ENCODE measurements at regions not wholly inside any gene's neighbourhood (a gene's known extent, or its start where the extent isn't known, plus 50 kb on each side); places are given as distances from the start of the nearest gene placed in this dataset.
"Not testable (repeated sequence)": the region's sequence is repeated elsewhere in the genome, so short reads cannot be mapped to it uniquely, and the experiment has no call there.

DNA sequence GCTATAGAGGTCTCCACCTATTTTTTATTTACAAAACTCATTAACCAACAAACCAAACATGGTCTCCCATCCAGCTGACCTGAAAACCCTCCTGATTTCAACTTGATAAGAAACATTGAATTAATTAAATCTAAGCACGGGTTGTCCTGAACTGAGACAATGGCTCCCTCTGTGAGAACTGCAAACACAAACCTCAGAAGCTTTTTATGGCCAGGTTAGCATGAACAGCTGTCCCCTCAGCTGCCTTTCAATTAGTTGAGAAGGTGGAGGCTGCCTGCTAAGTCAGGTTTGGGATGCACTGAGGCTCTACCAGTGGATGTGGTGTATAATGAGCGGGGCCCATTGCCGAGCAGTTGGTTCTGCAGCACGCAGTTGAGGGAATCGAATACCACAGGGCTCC, 258.5 kb upstream of the DDX18 start:
- no peak for DNase-seq

DNA sequence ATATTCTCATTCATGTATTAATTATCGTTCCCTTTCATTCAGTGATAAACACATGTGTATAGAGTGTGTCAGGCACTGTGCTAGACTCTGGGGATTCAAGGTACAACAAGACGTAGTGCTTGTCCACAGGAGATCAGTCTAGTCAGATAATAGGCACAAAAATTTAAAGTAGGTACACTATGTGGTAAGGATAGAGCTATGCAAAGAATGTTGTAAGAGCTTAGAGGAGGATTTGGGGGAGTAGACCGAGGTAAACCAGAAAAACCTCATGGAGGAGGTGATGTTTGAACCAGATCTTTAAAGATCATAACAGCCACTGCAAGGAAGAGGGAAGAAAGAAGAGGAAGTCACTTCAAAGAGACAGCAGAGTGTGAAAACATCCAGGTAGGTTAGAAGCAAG, 256.9 kb upstream of the DDX18 start:
- DNase-seq = no peak

DNA sequence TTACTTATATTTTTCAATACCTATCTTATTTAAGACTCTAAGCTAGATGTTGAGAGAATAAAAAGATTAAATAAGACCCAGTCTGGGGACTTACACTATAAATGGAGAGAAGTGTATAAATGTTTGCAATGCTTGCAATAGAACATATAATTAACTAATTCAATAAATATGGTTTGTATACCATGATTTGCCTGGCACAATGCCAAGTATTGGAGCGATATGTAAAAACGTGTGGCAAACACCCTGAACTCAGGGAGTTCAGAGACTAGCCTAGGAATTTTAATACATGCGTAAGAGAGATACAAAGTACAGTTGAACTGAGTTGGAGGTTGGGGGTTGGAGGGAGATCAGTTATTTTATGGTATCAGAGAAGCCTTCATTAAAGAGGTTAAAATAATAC, 251.8 kb upstream of the DDX18 start:
- no peak for DNase-seq

DNA sequence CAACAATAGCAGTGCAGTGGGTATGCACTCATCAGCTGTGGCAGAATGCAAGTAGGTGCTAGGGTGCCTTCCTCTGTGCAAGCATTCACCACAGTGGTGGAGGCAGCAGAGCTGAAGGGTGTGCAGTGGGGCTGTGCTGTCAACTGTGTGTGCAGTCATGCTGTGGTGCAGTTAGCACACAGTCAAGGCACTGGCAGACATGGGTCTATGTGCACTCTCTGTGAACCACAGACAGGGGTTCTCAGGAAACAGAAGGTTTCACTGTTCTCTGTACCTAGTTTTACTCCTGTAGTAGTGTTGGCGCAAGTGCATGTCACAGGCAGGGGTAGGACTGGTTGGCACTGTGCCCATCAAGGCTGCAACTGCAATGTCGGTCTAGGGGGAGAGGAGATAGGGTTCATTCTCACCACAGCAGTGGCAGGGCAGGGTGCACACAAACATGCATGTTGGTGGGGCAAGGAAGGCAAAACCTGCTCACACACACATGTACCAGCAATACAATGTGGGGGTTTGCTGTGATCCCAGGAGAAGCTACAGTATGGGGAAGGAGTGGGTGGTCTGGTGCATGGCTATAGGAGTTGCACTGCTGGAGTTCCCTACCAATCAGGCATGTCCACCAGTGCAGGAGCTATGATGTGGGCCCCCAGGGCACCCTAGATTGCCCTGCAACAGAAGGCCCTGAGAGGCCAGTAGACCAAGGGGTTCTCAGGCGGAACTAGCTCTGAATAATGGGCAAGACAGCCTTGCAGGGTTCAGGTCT, 242.7 kb upstream of the DDX18 start:
- no peak for DNase-seq

DNA sequence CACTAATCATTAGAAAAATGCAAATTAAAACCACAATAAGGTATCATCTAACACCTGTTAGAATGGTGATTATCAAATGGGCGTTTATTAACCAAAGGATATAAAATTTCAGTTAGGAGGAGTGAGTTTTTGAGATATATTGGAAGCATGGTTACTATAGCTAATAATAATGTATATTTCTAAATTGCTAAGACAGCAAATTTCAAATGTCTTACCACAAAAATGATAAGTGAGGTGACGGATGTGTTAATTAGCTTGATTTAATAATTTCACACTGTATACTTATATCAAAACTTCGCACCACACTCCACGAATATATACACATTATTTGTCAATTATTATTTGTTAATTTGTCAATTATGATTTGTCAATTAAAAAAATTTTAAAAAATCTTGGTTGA, 227.2 kb upstream of the DDX18 start:
- no peak for DNase-seq

DNA sequence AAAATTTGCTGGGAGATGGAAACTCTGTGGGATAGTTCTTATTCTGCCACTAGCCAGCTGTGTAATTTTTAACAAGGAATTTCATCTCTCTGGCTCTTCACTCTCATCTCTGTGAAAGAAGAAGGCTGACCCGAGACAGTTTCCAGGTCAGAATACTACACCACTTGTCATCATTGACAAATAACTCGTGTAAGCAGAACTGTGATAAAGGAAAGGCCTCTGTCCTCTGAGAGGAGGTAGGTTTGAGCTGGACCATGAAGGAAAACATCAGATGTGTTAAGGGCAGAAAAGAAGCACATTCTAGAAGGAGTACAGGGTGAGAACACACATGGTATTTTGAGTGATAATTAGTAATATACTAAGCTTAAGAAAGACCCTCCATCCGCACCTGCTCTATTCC, 211.4 kb upstream of the DDX18 start:
- DNase-seq = no peak

DNA sequence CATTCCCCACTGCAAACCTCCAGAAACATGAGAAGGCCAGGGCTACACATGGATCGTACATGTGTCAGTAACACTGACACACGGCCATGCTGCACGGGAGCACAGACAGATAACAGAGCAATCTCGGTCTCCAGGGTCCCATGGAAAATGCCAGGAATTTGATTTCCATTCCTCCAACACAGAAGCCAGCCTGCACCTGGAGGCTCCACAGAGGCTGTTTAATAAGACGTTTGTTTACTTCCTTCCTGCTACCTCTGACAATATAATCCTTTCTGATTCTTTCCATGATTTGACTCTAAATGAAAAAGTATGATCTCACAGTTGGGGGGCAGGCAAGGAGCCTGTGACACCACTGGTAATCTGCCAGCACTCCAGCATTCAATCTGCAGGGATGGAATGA, 210.9 kb upstream of the DDX18 start:
- DNase-seq = no peak

DNA sequence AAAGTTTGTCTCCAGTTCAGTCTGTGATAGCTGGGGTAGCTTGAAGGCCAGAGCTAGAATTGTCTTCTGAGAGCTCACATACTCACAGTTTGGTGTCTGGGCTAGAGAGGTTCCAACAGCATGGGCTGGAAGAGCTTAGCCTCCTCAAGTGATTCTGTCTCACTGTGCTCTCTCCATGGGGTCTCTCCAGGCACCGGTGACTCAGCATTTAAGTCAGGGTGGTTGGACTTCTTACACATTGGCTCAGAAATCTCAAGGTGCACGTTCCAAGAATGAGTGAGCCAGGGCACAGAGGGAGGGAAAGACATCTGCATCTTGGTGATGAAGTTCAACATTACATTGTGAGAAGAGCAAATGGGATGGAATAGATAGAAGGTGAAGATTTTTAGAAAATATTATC, 207.3 kb upstream of the DDX18 start:
- DNase-seq = no peak

DNA sequence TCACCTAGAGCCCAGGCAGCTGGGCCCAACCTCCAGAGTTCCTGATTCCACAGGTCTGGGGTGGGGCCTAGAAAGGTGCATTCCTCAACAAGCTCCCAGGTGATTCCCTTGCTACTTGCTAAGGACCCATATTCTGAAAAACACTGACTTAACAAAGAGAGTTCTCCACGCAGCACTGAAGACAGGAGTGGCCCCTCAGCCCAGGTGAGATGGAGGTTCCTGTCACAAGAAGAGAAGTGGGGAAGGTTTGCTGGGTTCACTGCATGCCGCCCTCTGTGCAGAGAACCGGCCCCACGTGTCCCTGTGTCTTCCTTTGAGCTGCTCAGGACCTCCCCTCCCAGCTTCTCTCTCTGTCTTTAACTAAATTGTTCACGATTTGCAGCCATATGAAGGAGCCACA, 201.4 kb upstream of the DDX18 start:
- no peak for DNase-seq

DNA sequence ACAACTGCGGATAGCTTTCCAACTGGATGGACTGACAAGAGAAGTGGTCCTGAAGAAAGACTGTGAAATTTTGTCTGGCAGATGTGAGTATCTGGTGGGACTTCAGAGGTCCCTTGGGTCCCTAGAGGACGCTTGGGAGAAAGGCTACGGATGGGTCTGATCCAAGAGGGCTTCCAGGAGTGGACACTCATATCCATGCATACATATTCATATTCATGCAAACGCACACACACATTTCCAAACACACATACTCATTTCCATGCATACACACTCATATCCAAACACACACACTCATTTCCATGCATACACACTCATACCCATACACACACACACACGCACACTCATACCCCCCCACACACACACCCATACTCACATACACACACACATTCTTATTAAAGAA, 200.2 kb upstream of the DDX18 start:
- DNase-seq = no peak

DNA sequence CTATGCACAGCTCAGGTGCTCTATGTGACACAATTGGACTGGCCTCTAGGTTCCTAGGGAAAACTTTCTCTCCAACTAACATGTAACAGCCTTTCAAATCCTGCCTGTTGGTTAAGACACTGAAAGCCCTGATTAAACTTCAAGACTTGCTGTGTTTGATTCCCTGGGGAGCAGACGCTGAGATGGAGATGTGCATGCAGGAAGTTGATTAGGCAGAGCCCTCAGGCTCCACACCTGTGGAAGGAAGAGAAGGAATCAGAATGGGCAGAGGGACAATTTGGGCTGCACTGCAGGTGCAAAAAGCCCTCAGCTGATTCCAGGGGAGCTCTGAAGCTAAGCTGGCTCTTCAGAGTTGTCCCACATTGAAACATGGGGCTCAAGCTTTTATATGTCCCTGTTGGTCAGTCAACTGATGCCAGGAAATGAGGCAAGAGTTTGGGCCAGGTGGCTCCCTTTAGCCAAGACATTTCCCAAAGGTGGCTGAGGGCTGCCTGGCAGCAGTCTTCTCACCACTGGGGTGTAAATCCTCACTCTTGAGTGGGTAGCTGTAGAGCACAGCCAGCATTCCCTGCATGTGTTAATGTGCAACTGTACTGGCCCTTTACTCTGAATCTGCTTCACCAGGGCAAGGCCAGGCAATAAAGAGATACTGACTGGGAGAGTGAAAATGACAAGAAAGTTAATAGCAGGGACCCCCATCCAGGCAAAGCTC, 199.5 kb upstream of the DDX18 start:
- DNase-seq = no peak

DNA sequence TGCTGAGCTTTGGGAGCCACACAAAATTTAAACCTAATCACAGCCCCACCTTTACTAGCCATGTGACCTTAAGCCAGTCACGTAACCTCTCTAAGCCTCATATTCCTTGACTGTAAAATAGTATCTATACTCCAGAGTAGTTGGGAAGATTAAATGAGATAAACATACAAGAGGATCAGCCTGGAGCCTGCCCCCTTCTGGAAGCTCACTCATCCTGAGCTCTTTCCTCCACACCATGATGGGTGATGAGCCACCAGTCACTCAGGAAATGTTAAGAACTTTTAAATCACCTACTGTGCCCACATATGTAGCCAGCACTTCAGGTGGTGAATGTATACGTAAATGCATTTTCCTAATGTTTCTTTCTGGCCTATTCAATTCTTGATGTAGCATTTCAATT, 195.9 kb upstream of the DDX18 start:
- DNase-seq = no peak

DNA sequence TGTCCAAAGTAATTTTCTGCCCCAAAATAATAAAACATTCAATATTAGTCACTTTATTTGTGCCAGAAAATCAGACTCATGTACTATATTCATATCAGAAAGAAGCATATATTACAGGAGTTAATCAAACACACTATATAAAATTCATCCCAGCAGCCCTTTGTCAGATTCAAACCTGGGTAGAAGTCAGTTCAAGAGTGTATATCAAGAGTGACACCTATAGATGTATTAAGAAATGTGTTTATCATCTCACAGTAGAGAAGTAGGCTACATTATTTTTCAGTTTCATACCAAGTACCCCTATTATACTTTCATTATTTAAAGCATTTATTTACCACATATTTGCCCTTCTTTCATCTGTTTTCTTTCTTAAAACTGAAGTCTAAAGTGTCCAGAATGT, 193.2 kb upstream of the DDX18 start:
- DNase-seq = no peak

DNA sequence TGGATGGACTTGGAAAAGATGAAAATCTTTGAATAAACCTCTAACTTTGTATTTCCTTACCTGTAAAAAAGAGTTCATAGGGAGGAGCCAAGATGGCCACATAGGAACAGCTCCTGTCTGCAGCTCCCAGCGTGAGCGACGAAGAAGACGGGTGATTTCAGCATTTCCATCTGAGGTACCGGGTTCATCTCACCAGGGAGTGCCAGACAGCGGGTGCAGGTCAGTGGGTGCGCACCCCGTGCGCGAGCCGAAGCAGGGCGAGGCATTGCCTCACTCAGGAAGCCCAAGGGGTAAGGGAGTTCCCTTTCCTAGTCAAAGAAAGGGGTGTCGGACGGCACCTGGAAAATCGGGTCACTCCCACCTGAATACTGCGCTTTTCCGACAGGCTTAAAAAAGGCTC, 191.3 kb upstream of the DDX18 start:
- not testable (repeated sequence) for DNase-seq

DNA sequence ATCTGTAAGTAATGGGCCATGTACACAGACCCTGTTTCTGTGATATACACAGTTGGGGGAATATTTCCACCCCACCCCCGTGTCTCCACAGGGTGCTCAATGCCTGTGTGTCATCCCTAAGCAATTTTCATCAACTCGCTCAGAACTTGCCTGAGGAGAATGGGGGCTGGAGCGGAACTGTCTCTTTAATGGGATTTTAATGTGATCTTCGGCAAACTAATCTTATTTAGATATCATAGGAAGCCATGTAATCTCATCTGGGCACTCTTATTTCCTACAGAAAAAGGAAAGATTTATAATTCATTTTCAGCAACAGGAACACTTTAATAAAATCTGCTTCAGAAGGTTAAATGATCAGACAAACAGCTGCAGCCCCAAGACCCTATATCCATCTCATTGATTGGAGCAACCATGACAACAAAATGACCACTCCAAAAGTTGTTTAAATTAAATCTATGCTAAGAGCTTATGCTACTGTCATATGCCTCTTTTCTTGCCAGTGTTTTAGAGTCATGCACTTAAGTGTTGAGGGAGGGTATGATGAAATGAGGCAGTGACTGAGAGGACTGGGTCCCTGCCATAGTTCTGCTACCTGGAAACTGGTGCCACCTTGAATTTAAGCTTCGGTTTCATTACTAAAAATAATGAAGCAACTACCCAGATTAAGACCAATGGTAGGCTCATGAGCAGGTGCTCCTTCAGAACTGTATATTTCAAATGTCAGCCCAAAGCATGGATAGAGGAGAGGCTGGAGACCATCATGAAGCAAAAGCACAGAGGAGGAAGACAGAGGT, 183.1 kb upstream of the DDX18 start:
- no peak for DNase-seq

DNA sequence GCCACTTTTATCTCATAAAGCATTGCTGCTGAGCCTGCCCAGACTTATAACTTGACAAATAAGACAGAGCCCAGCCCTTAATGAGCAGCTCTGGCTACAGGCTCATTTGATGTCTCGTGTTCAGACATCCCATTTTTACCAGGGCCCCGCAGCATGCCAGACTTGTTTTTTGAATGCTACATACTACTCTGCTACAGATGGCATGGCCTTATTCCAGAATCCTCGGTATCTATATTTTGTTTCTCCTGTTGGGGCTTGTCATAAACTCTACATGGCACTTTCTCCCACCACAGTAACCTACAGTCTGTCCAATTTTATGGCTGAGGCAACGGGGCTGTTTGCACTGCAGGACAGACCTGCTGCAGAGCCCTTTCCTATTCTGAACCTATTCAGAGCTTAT, 179.0 kb upstream of the DDX18 start:
- DNase-seq = no peak

DNA sequence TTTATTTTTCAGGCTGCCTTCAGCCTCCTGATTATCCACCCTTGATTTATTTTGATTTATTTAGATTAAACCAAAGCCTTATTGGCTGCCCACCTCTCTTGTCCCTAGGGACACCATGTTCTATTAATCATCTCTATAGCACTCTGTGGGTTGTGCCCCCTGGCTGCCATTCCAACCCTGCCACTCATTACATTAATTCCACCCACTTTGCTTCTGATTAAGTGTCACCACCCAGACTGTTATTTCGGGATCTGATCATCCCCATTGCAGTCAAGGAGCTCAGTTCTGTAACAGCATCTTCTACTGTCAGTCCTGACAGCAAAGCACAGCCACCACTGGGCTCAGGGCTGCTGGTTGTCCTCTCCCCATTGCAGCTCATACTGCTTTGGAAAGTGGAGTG, 175.1 kb upstream of the DDX18 start:
- no peak for DNase-seq

DNA sequence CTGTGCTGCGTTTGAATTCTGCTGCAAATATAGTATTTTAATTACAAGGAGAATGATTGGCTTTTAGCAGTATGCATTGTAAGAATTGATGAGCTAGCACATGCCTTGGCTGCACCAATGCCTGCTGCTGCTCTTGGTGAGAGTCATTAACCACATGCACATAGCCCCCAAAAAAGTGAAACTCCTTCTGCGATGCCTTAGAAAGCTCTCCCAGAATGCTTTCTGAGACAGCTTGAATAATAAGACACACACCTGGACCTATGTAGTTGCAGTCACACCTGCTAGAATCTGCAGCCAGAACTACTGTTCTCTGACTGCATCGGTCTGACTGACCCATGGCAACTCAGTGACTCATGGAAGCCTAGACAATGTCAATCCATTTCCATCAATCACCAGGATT, 170.1 kb upstream of the DDX18 start:
- no peak for DNase-seq

DNA sequence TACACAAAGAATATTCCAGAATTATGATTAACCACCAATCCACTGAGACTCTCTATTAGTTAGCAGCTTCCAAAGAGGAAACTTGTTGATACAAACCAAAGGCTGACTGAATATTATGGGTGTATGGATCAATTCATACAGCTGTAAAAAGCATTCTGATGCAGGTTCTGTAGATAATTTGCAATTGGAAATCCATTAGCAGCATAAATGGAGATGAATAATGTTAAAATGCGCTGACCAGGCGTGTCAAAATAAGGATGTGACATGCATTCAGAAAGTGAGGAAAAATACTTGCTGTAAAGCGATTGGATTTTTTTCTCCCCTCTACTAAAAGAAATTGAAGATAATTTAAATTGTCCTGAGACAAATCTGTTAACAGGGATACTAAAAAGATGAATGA, 169.0 kb upstream of the DDX18 start:
- no peak for DNase-seq

DNA sequence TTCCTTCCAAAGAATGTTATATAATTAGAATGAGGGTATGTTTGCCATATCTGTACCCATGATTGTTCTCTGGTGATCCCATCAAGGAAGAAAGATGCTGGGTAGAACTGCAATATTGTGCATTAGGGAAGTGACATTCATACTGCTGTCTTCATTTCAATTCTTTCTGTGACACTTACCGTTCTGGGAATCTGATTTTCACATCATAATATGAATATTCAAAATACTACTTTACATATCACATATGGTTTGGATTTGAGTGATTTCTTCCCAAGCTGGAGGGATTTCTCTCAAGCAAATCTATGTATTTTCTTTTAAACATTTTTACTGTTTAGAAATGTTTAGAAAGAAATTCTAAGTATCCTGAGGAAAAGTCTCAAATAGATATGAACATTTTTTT, 168.4 kb upstream of the DDX18 start:
- DNase-seq = no peak

DNA sequence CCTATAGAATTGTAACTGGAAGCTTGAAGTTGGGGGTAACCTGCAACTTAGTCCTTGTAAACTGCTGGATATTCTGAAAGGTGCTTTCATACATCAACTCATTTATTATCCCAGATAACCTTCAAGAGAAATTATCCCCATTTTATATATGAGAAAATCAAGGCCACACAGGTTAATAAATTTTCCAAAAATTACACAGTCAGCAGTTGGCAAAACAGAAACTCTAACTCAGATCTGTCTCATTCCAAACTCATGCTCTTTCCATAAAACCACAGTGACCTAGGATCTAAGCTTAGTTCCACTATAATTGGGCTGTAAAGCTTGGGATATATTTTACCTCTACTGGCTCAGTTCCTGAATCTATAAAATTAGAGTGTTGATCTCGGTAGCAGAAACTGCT, 167.6 kb upstream of the DDX18 start:
- DNase-seq = no peak

DNA sequence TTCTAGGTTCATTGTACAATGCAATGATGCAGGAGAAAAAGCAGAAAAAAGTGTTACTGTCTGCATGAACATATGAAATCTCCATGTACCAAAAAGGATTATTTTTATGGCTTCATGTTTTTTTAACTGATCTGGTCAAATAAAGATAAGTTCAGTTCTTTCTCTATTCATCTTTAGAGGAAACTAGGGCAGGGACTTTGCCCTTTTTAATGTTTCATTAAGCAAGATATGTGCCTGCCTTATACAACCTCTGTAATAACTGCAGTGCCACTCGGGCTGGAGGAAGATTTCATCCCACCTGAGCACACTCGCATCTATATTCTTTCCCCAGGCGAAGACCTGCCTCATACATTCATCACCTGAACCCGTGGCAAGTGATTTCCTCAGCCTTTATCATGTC, 157.9 kb upstream of the DDX18 start:
- no peak for DNase-seq

DNA sequence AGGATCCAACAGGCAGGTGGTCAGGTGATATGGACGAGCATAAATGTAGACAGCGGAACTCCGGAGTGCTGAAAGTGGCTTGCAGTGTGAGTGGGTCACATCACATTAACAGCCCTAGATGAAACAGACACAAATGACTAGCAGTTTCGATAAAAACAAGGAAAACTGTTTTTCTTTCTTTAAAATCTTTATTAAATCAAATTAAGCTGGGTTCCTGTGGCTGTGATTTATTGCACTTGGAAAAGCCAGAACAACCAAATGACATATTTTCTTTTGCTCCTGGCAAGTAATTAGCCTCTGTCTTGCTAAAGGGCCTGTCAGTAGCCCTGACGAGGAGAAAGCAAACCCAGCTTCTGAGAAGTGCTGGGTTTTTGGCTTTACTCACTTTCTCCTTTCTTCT, 152.9 kb upstream of the DDX18 start:
- DNase-seq = no peak

DNA sequence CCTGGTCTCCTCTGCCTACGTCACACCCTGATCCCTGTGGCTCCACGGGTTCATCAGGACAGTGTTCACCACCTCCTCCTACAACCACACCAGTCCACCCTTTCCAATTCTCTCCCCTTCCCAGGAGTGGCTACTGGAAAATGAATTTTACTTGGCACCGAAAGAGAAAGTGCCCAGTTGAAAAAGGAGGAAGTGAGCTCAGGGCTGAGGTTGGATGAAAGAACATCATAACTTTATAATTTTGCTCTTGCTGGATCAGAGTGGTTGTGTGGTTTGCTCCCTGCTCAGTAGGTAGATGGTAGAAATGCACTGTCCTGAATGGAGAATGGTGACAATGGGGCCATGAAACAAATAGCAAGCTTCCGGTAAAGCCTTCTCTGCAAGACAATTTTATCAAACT, 140.3 kb upstream of the DDX18 start:
- DNase-seq = no peak
